Rectal smooth muscle tissue (tissue), 1 donor: ENCODE measurements at regions not wholly inside any gene's neighbourhood (a gene's known extent, or its start where the extent isn't known, plus 50 kb on each side); places are given as distances from the start of the nearest gene placed in this dataset.

Experiments
- H3K27ac ChIP-seq: one replicate; pipeline ENCODE4 v1.7.0; 2013; ENCODE audit warnings: low read depth, low read length, inconsistent platforms
- H3K27me3 ChIP-seq: one replicate; pipeline ENCODE4 v1.7.0; 2013; ENCODE audit warnings: low read length; ENCODE audit not compliant: control insufficient read depth, insufficient read depth
- H3K36me3 ChIP-seq: one replicate; pipeline ENCODE4 v1.7.0; 2013; ENCODE audit warnings: low read length; ENCODE audit not compliant: control insufficient read depth, insufficient read depth
- H3K4me1 ChIP-seq: one replicate; pipeline ENCODE4 v1.7.0; 2013; ENCODE audit warnings: low read length; ENCODE audit not compliant: control insufficient read depth, insufficient read depth
- H3K4me3 ChIP-seq: one replicate; pipeline ENCODE4 v1.7.0; 2013; ENCODE audit warnings: low read length
- H3K9ac ChIP-seq: one replicate; pipeline ENCODE4 v1.7.0; 2013; ENCODE audit warnings: low read length

DNA sequence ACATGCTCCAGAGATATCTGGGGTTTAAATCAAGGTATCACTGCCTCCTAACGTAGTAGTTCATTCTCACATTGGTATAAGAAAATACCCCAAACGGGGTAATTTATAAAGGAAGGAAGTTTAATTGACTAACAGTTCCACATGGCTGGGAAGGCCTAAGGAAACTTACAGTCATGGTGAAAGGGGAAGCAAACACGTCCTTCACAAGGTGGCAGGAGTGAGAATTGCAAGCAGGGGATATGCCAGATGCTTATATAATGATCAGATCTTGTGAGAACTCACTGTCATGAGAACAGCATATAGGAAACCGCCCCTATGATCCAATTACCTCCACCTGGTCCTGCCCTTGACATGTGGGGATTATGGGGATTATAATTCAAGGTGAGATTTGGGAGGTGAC, 1280.2 kb upstream of the C9orf72 start:
- Histone ChIP-seq H3K27ac (no peak overlapping the region), H3K27me3 (no peaks in the 10 kb centered on the region), H3K4me3 (no peak overlapping the region), H3K9ac (no peak overlapping the region), H3K4me1 (no peaks in the 10 kb centered on the region), H3K36me3 (no peaks in the 10 kb centered on the region)

DNA sequence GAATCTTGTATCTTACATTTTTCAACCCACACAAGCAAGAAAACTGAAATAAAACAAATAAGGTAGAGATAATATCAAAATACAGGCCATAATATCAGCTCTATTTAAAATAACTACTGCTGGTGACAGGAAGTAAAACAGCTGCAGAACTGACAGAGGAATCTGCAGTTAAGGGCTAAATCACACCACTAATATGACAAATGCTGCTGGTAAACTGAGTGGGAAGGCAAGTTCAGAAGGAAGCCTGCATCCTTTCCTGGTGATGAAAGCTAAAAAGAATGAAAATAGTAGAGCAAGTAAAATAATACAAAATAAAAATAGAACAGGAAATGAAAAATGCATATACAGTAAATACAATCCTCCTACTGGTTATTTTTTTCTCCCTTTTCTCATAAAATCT, 1293.7 kb upstream of the C9orf72 start:
- no peak overlapping the region for H3K27ac ChIP-seq
- no peak overlapping the region for H3K9ac ChIP-seq
- no peaks in the 10 kb centered on the region for H3K36me3 ChIP-seq
- H3K4me3 ChIP-seq: no peak overlapping the region
- H3K4me1 ChIP-seq: no peaks in the 10 kb centered on the region
- H3K27me3 ChIP-seq: no peaks in the 10 kb centered on the region

DNA sequence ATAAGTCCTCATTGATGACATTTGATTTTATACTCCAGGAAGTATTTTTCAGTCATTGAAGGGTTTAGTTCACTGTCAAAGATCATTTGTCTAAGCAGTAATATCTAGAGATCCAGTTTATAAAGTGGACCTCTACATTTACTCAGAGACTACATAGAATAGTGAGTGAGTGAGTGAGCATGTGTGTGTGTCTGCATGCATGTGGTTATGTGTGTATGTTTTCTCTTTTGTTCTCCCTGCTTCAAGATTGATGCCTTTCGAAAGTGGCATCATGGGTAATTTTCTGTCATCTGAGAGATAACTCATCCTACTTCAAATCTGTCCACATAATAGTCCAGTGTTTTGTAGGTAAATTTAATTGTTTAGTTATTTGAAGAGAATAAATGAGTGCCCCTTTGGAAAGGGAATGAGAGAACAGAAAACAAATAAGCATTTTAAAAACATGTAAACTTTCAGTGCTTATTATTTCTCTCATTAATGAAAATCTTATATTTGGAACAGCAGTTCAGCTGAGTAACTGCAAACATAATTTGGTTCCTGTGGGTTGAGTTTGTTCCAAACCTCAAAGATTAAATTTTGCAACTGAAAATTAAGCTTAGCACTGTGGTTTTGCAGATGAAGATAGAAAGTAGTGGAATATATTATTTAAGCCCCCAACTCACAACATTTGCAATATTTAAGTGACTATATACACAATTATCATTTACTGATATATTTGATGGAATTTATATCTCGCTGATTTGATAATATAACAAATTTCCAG, 1295.1 kb upstream of the C9orf72 start:
- no peak overlapping the region for H3K27ac ChIP-seq
- H3K4me3 ChIP-seq: no peak overlapping the region
- H3K36me3 ChIP-seq: no peaks in the 10 kb centered on the region
- H3K9ac ChIP-seq: no peak overlapping the region
- H3K4me1 ChIP-seq: no peaks in the 10 kb centered on the region
- no peaks in the 10 kb centered on the region for H3K27me3 ChIP-seq

DNA sequence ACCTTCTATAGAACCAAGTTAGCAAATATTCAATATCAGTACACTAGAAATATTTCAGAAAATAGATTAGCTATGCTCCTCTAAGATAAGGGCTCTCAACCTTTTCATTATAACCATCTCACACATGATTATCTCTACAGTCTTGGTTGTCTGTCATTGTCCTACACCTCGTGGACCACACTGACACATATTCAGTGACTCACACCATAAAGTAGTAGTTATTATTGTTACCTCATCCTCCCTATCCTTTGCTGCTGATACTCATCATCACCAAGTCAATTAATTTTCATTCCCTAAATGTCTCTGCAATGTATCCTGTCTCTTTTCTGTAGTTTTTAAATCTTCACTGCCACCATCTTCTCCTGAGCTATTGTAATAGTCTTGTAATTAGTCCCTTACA, 1309.2 kb upstream of the C9orf72 start:
- Histone ChIP-seq H3K27me3 (no peaks in the 10 kb centered on the region), H3K4me3 (no peak overlapping the region), H3K4me1 (no peaks in the 10 kb centered on the region), H3K9ac (no peak overlapping the region), H3K27ac (no peak overlapping the region), H3K36me3 (no peaks in the 10 kb centered on the region)

DNA sequence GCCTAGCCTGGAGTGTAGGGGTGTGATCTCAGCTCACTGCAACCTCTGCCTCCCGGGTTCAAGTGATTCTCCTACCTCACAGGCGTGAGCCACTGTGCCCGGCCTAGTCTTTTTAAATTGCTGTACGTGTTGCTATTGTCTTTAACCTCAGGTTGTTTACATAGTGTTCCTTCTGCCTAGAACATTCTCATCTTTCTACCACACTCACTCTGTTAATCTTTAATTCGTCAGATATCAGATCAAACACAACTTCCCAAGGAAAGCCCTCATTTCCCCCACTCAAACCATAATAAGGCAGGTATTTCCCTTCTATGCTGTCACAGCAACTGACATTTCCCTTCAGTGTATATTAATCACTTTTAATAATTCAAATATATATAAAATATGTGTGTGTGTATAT, 1310.0 kb upstream of the C9orf72 start:
- H3K27ac ChIP-seq: no peak overlapping the region
- H3K36me3 ChIP-seq: no peaks in the 10 kb centered on the region
- no peak overlapping the region for H3K9ac ChIP-seq
- no peak overlapping the region for H3K4me3 ChIP-seq
- no peaks in the 10 kb centered on the region for H3K4me1 ChIP-seq
- H3K27me3 ChIP-seq: no peaks in the 10 kb centered on the region

DNA sequence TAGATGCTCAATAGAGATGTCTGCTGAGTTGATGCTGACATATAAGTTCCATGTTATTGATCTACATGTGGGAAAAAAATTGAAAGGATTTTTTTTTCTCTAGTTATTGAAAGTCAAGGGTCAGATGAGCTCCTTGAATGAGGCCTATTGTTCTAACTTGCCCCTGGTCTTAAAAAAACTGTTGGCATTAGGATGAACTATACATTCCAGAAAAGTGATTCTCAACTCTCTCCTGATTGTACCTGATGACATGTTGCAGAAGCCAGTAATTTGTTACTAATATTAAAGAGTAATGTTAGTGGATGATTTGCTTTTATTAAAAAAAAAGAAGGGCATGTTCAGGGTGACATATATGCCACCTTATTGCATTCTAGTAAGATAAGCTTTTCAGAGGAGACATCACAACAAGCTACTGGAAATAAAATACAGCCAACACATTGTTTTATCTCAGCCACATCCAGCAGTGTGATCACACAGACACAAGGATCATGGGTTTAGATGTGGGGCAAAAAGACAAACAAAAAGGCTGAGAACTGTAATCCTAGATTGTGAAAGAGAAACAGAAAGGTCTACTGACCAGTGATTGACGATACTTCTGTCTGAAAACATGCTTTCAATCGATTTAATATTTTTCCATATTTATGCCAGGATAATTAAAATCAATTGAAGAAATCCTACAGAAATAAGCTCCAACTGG, 1314.1 kb upstream of the C9orf72 start:
- no peaks in the 10 kb centered on the region for H3K36me3 ChIP-seq
- H3K4me3 ChIP-seq: no peak overlapping the region
- no peaks in the 10 kb centered on the region for H3K27me3 ChIP-seq
- no peak overlapping the region for H3K9ac ChIP-seq
- H3K27ac ChIP-seq: no peak overlapping the region
- no peaks in the 10 kb centered on the region for H3K4me1 ChIP-seq

DNA sequence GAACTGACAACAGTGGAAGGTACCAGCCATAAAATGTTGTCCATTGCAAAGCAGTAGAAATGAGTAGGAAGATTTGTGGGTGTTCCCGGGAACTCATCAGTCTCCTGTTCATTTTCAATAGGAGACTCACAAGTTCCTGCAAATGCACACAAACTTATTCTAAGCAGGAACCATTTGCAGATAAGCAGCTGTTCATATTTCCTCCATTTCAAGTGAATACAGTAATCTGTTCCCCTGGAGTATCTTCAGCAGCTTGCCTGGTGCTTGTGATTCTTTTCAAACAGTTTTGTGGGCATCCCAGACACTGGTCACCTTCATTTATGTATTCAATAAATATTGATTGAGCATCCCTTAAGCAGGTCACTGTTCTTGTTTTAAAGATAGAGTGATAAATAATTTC, 1315.5 kb upstream of the C9orf72 start:
- H3K27me3 ChIP-seq: no peaks in the 10 kb centered on the region
- no peak overlapping the region for H3K4me3 ChIP-seq
- no peak overlapping the region for H3K9ac ChIP-seq
- no peaks in the 10 kb centered on the region for H3K36me3 ChIP-seq
- H3K4me1 ChIP-seq: no peaks in the 10 kb centered on the region
- no peak overlapping the region for H3K27ac ChIP-seq

DNA sequence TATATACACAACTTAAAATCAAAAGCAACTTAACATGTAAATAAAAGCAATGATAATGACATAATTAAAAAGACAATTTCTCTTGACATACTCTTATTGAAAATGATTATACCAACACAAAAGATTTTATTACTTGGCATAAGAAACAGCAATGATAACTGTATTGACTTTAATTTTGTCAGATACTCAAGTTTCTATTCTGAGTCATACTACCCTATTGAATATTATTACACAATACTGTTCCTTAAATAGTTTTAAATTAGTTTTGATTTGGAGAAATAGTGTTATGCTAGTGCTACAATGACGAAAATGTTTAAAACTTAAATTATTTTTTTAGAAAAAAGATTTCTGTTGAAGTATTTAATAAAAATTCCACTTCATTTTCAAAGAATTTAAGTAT, 1319.3 kb upstream of the C9orf72 start:
- no peaks in the 10 kb centered on the region for H3K4me1 ChIP-seq
- H3K36me3 ChIP-seq: no peaks in the 10 kb centered on the region
- no peak overlapping the region for H3K27ac ChIP-seq
- H3K27me3 ChIP-seq: no peaks in the 10 kb centered on the region
- H3K9ac ChIP-seq: no peak overlapping the region
- H3K4me3 ChIP-seq: no peak overlapping the region

DNA sequence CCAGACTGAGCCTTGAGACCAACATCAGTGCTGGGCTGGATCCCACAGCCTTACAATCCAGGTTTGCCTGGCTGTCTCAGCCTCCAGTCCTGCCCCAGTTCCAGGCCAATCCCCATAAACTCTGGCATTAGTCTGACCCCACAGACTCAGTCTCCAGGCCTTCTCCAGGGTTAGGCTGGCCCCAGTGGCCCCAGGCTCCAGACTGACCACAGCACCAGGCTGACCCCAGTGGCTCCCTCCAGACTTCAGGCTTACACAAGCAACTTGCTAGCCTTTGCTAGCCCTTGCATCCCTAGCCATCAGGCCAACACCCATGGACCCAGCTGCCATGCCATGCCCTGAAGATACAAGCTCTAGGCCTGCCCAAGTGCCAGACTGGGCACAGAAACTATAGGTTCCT, 1326.0 kb upstream of the C9orf72 start:
- H3K27me3 ChIP-seq: no peaks in the 10 kb centered on the region
- no peaks in the 10 kb centered on the region for H3K36me3 ChIP-seq
- H3K27ac ChIP-seq: no peak overlapping the region
- H3K4me3 ChIP-seq: no peak overlapping the region
- H3K4me1 ChIP-seq: no peaks in the 10 kb centered on the region
- no peak overlapping the region for H3K9ac ChIP-seq

DNA sequence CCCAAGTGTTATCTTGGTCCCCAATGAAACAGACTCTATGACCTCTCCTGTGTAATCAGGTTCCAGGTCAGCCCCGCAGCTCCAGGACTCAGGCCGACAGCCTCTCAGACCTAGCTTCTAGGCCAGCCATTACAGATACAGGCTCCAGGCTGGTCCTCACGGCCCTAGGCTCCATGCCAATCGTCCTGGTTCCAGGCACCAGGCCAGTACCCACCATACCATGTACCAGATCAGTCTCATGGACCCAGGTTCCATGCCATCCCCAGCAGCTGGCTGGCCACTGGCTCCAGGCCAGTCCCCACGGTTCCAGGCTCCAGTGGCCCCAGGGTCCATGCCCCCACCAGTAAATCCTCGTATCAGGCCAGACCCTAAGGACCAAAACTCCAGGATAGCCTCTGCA, 1326.6 kb upstream of the C9orf72 start:
- Histone ChIP-seq H3K27ac (no peak overlapping the region), H3K27me3 (no peaks in the 10 kb centered on the region), H3K9ac (no peak overlapping the region), H3K4me3 (no peak overlapping the region), H3K36me3 (no peaks in the 10 kb centered on the region), H3K4me1 (no peaks in the 10 kb centered on the region)

DNA sequence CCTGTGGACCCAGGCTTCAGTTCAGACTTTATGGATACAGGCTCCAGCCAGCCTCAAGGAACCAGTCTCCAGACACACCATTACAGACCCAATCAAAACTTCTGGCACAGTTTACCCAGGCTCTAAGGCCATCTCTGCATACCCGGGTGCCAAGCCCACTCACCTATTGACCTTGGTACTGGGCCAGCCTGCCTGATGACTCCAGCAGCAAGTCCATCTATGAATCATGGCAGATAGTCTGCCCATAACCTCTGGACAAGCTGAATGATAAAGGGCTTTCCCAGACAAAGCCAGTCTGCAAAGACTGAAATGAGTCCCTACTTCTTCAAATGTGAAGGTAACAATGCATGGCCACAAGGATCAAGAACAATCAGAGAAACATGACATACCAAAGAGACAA, 1327.1 kb upstream of the C9orf72 start:
- no peak overlapping the region for H3K27ac ChIP-seq
- no peaks in the 10 kb centered on the region for H3K27me3 ChIP-seq
- H3K4me1 ChIP-seq: no peaks in the 10 kb centered on the region
- H3K36me3 ChIP-seq: no peaks in the 10 kb centered on the region
- H3K4me3 ChIP-seq: no peak overlapping the region
- no peak overlapping the region for H3K9ac ChIP-seq

DNA sequence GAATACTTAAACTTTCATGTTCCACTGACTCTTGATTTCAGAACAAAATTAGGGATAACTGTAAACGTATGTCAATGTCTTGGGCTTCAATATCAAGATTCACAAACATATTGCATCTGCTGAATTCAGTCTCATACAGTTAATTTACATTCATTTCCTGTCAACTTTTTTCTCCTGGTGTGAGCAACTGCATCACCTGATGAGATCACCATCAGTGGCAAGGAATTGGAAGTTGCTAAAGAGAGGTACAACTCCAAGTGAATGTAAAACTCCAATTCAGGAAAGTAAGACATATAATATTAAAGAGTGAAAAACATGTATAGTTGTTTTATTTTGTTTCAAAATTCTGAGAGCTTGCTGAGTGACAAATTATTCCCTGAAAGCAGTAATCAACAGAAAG, 1336.2 kb upstream of the C9orf72 start:
- Histone ChIP-seq H3K27me3 (no peaks in the 10 kb centered on the region), H3K9ac (no peak overlapping the region), H3K4me3 (no peak overlapping the region), H3K4me1 (no peaks in the 10 kb centered on the region), H3K27ac (no peak overlapping the region), H3K36me3 (no peaks in the 10 kb centered on the region)

DNA sequence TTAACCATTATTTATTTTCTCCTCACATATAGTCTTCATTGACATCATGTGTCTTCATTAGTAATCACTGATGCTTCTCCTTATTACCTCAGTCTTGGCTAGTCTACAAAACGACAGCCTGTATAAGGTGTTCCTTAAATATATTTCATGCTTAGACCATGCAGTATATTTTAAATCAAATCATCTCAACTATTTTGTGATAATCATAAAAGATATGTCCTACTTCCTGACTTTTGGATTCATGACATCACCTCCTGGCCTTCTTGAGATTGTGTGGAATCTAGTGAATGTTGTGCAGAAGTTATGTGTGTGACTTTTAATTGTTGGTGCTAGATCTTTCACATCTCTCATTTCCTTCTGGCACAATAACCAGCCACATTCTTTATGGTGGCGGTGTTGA, 1339.3 kb upstream of the C9orf72 start:
- Histone ChIP-seq H3K4me1 (no peaks in the 10 kb centered on the region), H3K9ac (no peak overlapping the region), H3K4me3 (no peak overlapping the region), H3K27ac (no peak overlapping the region), H3K36me3 (no peaks in the 10 kb centered on the region), H3K27me3 (no peaks in the 10 kb centered on the region)
